Neural cell (in vitro differentiated cells): ENCODE measurements at regions not wholly inside any gene's neighbourhood (a gene's known extent, or its start where the extent isn't known, plus 50 kb on each side); places are given as distances from the start of the nearest gene placed in this dataset.

Experiments used
- CTCF ChIP-seq: fragments of 450-650 bp; IDR thresholded peaks from 2 replicates; pipeline ENCODE4 v1.5.1; 2014; ENCODE audit warnings: antibody characterized with exemption, mild to moderate bottlenecking, moderate library complexity; ENCODE audit not compliant: poor library complexity, severe bottlenecking
- POLR2AphosphoS5 ChIP-seq: IDR thresholded peaks from 2 replicates; pipeline ENCODE4 v1.6.1; 2012

- TF ChIP-seq CTCF (no peak), POLR2AphosphoS5 (no peak)
Measured at GRCh38 chr5:4653475-4653874, 486.7 kb upstream of the ADAMTS16 start.
